Fibroblast of mammary gland (primary cell): ENCODE measurements at regions not wholly inside any gene's neighbourhood (a gene's known extent, or its start where the extent isn't known, plus 50 kb on each side); places are given as distances from the start of the nearest gene placed in this dataset.

Source experiments
- DNase-seq: peaks from one replicate; pipeline ENCODE4 v3.0.0-alpha.2; 2010; ENCODE audit warnings: low read depth
- H3K4me3 ChIP-seq: 2 replicates; pipeline ENCODE4 v1.5.1; 2011; ENCODE audit warnings: low read depth, mild to moderate bottlenecking, low read length, moderate library complexity; ENCODE audit not compliant: control insufficient read depth
- TF ChIP-seq, protein P1 (sequence below): conservative IDR thresholded peaks from 2 replicates; pipeline ENCODE4 v1.5.1; 2011; ENCODE audit warnings: low read depth, low read length, inconsistent platforms; ENCODE audit not compliant: control insufficient read depth, insufficient read depth

DNA sequence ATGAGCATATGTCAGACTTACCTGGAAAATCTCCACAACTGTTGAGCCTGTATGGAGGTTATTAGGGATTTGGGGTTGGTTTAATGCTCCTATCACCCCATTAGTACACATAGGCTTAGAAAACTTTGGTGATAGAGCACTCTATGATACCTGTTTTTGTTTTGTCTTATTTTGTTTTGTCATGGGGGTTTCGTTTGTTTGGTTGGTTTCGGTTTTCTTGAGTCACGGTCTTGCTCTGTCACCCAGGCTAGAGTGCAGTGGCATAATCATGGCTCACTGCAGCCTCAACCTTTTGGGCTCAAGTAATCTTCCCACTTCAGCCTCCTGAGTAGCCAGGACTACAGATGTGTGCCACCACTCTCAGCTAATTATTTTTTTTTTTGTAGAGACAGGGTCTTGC lies 70.0 kb downstream of the MZT1 start:
- DNase-seq = no peak
- no peak overlapping the region for H3K4me3 ChIP-seq
- TF ChIP-seq, protein P1, sequence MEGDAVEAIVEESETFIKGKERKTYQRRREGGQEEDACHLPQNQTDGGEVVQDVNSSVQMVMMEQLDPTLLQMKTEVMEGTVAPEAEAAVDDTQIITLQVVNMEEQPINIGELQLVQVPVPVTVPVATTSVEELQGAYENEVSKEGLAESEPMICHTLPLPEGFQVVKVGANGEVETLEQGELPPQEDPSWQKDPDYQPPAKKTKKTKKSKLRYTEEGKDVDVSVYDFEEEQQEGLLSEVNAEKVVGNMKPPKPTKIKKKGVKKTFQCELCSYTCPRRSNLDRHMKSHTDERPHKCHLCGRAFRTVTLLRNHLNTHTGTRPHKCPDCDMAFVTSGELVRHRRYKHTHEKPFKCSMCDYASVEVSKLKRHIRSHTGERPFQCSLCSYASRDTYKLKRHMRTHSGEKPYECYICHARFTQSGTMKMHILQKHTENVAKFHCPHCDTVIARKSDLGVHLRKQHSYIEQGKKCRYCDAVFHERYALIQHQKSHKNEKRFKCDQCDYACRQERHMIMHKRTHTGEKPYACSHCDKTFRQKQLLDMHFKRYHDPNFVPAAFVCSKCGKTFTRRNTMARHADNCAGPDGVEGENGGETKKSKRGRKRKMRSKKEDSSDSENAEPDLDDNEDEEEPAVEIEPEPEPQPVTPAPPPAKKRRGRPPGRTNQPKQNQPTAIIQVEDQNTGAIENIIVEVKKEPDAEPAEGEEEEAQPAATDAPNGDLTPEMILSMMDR = no peak

DNA sequence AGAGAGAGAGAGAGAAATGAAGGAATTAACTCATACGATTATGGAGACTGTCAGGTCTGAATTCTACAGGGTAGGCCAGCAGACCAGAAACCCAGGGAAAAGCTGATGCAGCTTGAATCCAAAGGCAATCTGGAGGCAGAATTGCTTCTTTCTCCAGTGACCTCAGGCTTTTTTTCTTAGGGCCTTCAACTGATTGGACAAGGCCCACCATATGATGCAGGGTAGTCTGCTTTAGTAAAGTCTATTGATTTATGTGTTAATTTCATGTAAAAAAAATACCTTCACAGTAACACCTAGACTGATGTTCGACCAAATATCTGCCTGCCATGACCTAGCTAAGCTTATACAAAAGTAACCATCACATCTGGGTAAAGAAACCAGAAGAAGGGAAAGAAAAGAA lies 71.1 kb downstream of the MZT1 start:
- TF ChIP-seq, protein P1 = no peak
- no peak for DNase-seq
- H3K4me3 ChIP-seq = no peak overlapping the region

DNA sequence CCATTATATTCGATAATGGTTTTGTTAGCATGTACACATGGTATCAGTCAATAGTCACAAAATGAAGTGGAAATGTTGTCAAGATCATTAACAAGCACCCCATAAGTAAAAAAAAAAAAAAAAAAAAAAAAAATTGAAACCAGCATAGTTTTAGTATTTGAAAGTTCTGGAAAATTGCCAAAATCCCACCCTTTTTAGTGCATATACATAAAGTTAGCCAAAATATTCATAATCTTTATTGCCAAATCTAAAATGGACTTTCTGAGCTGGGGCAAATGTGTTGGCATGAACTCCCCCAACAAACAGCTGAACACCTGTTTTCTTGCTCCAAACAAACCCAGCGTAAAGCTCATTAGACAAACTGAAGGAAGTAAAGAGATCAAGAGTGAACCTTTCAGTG lies 73.9 kb downstream of the MZT1 start:
- DNase-seq = no peak
- TF ChIP-seq, protein P1 = no peak
- H3K4me3 ChIP-seq = no peak overlapping the region

DNA sequence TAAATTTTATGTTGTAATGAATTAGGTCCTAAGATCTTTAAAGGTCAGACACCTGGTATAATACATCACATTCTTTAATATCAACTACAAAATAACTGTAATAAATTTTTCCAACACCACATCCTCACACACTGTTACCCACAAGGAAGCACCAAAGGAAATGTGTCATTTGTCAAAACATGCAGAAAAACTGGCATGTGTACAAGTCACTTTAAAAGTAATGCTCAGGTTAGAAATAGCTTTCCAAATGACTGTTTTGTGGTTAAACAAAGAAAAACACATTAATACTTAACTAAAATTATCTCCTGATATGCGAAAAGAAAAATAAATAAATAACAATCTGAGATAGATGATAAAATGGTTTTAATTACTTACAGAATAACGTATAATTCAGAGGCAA lies 74.7 kb downstream of the MZT1 start:
- H3K4me3 ChIP-seq = no peak overlapping the region
- TF ChIP-seq, protein P1 = no peak
- no peak for DNase-seq

DNA sequence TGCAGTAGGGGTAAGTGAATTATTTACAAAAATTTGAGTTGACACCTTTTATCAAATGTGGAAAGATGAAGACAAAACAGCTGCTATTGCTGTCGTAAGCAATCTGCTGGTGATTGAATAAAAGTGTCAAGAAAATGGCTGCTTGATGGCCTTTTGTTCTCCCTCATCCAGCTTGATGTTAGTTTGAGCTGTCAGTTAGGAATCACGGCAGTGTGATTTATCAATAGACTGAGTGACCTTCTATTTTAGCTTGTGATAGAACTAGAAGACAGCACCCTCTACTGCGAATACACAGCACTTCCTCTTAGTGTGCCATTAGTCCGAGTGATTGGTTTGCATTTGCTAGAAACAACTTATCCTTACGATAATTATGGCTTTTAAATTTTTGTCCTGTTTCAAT lies 76.3 kb downstream of the MZT1 start:
- H3K4me3 ChIP-seq = no peak overlapping the region
- peak; percentile 0 for DNase-seq
- TF ChIP-seq, protein P1 = no peak

DNA sequence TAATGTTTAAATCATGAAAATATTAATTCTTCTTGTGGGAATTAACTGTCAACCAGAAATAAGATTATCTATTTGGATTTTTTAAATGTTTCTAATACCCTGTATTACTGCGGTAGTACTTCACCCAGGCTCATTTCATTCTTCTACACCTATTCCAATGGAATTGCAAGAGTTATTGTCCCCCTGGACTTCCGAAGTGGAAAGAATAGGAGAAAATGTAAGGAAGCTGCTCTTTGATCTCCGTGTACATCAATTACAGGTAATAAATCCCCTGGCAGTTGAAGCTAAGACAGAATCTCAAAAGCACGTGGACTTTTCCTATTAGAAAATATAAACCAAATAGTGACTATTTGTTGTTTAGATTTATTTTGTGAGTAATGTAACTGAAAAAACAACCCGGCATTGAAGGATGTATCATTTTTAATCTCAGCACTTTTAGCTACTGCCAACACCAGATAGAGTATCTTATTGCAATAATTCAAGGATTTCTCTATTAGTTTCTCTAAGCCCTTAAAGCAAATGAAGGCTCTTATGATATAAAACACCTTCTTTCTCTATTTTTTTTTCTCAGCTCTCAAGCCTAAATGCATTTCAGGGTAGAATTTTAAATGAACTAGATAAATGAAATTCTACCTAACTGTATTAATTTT lies 77.3 kb downstream of the MZT1 start:
- DNase-seq = no peak
- no peak overlapping the region for H3K4me3 ChIP-seq
- TF ChIP-seq, protein P1 = no peak
